Hematopoietic multipotent progenitor cell treated with erythropoietin and hydrocortisone succinate and interleukin-3 and kit ligand, for 17 days (in vitro differentiated cells): ENCODE measurements at regions not wholly inside any gene's neighbourhood (a gene's known extent, or its start where the extent isn't known, plus 50 kb on each side); places are given as distances from the start of the nearest gene placed in this dataset.
"Not testable (repeated sequence)": the region's sequence is repeated elsewhere in the genome, so short reads cannot be mapped to it uniquely, and the experiment has no call there.

ENCODE experiments used
- DNase-seq: peaks from one replicate; pipeline ENCODE4 v3.0.0-alpha.2; 2015; ENCODE audit warnings: low spot score

DNA sequence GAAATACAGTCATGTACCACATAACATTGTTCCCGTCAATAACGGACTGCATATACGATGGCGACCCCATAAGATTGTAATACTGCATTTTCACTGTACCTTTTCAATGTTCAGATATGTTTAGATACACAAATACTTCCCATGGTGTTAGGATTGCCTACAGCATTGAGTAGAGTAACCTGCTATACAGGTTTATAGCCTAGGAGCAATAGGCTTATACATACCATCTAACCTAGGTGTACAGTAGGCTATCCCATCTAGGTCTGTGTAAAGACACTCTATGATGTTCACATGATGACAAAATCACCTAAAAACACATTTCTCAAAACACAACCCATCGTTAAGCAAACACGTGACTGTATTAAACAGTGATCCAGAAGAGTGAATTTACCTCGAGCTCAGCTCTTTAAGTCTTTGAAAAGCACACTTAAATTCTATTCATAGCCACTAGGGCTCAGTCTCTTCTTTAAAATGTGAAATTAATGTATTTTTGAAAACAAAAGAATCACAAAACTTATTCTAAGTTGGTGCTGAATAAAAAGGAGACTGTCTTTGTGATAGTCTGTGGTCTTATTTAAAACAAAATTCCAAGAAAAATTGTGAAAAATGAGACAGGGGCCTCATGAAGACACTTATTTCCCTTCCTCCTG, 239.1 kb upstream of the ARID2 start:
- no peak for DNase-seq

DNA sequence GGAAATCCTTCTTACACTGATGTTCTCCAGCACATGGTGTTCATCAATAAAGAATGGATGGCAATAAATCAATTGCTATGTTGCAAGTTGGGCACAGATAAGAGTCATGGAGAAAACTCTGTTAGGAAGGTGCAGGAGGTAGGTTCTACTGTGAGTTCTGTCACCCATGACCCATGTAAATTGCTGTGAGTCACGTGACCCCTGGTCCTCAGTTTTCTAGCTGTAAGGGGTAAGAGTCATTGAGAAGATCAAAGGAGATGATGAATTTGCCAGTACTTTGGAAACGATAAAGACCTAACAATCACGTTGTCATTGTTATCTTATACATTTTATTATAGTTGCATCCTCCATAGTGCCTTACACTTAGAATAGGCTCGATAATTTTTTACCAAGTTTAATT, 235.2 kb upstream of the ARID2 start:
- no peak for DNase-seq

DNA sequence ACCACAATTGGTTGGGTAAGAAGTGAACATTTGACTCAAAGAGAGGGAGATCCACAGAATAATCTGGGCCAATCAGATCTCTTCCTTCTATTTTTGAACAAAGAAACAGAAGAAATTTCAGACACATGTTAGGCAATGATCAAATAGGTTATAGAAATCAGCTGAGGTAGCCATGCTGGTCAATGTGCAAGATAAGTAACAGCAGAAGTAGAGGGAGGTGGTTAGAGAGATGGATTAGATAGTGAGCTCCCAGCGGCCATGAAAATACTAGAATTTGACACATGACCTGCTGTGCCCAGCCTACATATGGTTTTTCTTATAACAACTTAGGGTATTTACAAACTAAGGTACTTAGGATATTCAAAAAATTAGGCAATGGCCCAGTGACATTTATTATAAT, 230.9 kb upstream of the ARID2 start:
- no peak for DNase-seq

DNA sequence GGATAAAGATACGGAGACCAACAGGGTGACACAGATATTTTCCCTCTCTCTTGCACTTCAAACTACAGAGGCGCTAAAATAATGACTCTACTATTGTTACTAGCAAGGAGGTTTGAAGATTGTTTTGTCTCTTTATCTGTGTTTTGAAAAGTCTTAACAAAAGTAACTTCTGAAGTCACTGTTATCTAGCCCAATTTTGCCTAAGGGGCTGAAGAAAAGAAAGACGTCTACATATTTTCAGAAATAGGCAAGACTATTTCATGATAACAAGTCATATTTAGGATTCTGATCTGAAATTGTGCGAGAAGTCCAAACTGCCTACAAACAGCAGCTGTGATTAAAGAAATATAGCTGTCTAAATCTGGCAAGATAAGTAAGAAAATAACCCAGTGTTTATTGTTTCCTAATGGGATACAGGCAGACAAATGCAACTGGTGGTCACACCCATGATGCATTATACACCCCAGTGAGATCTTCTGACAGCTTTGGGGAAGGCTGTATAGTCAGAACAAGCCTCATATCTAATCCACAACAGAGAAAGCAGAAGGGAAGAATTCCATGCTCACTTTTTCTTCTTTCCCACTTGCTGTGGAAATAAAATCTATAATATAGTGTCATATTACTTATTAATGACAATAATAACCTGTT, 226.9 kb upstream of the ARID2 start:
- no peak for DNase-seq

DNA sequence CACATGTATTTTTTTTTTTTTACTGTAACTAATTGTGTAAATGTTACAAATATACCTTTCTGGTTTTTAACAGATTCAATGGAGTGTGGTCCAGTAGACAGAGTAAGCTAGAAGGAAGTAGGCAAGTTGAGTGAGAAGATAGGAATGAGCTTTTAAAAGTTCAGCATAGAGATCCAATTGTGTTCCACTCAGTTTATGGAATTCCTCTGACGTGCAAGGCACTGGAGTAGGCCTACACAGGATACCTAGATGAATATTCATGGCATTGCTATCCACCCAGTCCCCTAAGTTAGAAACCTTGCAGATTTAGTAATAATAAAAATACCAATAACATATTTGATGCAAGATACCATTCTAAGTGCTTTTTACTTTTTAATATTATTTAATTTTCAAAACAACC, 225.6 kb upstream of the ARID2 start:
- DNase-seq, result no peak

DNA sequence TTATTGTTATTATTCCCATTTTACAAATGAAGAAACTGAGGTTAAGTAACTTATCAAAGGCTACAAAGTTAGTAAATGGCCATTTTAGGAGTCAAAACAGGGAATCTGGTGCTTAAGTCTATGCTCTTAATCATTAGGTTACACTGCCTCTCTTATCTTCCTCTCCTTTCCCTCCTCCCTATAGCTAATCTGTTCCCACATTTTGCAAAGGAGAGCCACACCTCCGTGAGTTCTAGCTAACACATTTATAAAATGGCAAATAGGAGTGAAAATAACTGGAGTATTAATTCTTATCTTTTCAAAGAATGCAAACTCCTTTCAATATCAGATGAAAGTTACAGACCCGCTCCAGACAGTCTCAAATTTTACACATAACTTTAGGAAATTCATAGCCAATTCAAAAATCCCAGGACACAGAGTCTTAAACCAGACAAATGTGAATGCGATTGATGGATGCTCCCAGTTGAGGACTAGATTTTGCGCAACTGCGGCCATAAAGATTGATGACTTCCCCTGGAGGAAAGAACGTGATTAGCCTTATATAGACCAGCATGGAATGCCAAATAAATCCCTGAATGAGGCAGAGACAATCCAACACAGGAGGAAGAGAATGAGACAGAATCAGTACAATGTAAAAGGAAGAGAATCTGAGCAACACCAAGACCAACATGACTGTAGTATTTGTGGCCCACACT, 225.0 kb upstream of the ARID2 start:
- DNase-seq, result no peak

DNA sequence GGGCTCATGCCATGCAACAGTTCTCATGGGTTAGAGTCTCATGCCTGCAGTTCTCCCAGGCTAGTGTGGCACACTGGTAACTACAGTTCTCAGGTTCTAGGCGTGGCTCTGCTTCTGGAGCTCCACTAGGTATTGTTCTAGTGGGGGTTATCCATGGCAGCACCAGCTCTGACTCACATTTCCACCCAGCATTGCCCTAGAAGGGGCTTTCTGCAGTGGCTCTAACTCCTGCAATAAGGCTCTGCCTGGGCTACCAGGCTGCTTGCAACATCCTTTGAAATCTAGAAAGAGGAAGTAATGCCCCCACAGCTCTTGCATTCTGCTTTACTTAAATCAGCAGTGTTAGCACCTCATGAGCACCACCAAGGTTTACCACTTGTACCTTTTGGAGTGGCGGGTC, 220.3 kb upstream of the ARID2 start:
- no peak for DNase-seq

DNA sequence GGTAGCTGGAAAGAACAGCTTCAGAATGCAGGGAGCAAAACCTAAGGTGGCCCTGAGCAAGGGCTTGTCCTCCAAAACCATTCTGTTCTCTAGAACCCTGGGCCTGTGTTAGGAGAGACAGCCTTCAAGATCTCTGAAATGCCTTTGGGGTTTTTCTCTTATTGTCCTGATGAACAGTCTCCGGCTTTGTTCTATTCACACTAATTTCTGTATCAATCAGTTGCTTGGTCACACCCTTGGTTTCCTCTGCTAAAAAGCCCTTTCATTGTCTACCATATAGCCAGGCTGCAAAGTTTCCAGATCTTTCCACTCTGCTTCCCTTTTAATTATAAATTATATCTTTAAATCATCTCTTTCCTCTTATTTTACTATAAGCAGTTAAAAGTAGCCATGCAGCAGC, 219.9 kb upstream of the ARID2 start:
- no peak for DNase-seq

DNA sequence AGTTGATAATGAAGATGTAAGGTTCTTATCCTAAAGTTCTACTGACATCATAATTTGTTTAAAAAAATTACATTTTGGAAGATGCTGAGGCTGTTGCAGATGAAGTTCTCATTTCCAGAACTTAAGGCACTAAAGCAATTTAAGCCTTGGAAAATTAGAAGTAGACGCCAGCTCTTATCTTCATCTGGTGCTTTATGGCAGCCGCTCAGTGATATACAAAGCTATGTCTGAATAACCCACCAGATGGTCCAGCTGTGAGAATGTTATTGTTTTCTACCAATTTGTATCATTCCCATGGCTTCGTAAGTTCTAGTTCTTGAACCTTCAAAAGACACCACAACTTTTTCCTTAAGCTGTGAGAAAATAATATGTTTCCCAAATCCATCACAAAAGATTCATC, 212.1 kb upstream of the ARID2 start:
- DNase-seq, result no peak

DNA sequence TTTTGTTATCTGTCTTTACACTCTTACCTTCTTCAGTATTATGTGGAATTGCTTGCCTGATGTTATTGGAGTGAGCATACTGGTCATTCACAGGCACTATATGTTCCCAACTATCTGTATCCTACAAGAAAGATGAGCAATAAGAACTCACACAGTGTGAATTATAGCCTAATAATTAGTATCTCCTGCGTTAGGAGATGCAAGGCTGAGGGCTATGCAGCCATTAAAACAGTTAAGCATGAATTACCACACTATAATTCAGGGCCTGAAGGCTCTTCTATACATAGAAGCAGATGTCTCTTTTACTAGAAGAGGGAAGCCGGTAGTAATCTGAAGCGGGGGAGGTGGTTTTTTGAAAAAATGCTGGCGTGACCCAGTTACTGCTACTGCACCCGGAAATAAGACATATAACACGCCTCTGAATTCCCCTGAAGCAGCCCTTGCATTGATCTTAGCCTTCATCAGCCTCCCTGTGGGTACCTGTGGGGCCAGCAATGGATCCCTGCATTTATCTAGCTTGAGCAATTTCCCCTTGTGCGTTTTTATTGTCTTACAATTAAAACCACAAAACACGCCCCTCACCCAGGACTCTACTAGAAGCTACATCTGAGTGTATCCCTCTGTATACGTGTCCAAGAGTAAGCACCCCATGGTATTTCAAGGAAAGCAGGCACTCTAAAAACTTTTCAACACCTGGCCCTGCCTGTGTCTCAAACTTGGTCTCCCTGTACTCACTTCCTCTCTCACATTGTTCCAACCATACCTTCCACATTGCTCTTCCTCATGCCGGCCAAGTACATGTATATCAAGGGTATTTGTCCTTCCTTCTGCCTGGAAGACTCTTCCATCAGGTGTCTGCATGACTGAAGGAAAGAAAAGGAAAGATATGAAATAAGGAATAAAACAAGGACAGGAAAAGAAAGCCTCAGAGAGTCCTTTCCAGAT, 210.9 kb upstream of the ARID2 start:
- no peak for DNase-seq

DNA sequence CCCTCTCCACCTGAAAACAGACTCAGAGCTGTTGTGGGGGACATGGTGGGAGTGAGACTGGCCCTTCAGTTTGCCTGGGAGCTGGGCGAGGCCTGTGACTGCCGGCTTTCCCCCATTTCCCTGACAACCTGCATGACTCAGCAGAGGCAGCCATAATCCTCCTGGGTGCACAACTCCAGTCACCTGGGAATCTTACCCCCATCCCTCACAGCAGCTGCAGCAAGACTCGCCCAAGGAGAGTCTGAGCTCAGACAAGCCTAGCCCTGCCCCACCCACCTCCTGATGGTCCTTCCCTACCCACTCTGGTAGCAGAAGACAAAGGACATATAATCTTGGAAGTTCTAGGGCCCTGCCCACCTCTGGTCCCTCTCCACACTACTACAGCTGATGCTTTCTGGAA, 207.3 kb upstream of the ARID2 start:
- DNase-seq, result no peak

DNA sequence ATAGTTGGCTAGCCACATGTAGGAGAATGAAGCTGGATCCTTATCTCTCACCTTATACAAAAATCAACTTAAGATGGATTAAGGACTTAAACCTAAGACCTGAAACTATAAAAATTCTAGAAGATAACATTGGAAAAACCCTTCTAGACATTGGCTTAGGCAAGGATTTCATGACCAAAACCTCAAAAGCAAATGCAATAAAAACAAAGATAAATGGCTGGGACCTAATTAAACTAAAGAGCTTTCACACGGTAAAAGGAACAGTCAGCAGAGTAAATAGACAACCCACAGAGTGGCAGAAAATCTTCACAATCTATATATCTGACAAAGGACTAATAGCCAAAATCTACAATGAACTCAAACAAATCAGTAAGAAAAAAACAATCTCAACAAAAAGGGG, 202.7 kb upstream of the ARID2 start:
- DNase-seq, result not testable (repeated sequence)

DNA sequence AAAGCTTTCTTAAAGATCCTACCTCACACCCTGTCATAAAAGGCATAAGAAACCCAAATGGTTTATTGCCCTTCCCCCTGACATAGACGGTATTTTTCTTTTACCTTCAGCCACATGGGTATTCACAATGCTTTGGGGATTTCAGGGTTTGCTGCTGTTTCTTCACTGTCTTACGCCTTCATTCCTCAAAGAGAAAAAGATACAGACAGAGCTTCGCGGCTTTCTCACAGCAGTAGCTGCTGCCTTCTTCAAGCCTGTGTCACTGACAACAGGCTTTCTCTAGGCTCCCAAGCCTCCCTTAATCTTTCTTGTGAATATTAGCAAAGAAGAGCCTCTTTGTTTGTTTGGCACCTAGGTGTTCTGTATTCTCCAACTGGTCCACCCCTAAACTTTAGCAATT, 197.4 kb upstream of the ARID2 start:
- no peak for DNase-seq

DNA sequence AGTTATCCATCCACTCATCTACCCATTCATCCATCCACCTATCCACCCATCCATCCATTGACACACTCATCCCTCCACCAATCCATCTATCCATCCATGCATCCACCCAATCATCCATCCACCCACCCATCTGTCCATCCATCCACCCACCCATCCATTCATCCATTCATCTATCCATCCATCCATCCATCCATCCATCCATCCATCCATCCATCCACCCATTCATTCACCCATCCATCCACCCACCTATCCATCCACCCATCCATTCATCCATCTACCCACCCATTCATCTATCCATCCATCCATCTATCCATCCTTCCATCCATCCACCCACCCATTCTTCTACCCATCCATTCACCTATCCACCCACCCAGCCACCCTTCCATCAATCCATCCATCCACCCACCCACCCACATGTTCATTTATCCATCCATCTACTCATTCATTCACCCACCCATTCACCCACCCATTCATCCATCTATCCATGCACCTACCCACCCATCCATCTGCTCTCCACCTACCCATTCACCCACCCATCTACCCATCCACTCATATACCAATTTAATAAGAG, 193.8 kb upstream of the ARID2 start:
- no peak for DNase-seq

DNA sequence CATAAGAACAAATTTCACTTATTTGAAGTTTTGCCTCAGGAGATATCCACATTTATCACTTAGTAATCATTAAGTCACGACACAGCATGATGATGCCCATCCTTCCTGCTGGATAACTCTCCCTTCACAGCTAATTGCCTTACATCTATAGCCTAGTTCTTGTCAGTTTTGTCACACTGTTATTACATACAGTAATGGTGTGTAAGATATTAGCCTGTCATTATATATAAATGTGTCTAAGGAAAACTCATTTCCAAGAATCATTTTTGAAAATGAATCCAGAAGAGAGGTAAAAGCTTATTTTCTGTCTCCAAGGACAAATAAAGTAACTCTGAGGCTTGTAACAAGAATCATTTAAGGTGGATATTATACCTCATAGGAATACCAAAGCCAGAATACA, 193.2 kb upstream of the ARID2 start:
- no peak for DNase-seq

DNA sequence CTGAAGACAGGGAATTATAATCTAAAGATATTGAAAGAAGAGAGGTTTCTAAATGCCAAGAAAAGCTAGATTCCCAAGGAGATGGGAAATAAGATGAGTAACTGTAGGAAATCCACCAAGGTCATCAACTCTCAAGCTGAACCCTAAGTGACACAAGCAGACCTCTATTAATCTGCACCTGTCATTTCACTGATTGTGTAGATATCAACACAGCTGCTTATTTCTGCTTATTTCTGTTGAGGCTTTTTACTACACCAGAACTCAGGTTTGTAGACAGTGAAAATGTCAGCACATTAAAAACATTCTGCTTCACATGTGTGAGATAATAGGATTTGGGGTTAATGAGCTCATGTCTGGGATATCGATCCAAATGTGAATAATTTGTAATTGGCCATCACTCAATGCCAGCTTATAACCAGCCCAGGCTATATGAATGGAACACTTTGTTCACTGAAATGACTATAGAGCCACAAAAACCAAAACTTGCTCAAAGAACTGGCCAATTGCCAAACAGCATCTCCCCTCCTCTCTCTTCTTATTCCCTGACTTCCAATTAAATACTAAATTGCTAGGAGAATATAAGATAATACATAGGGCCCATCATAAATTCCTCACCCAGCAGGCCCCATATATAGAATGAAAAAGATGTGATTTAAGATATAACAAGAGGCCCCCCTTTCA, 188.7 kb upstream of the ARID2 start:
- no peak for DNase-seq

DNA sequence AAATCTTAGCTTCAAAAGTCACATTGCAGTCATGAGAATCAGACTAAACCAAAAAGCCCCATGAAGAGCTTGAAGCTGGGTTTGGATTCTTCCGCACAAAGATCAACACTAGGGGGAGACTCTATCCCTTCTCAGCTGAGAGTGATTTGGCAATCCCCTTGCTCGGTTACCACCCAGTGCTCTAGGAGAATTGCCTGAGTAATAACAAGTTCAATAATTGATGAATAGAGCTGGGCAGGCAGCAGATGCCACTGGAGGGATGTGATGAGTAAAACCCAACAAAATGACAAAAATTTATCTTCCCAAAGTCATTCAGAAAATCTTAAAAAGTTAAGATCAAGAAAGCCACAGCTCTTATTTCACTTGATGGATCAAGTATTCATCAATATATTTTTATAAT, 185.6 kb upstream of the ARID2 start:
- DNase-seq, result peak; percentile 52

DNA sequence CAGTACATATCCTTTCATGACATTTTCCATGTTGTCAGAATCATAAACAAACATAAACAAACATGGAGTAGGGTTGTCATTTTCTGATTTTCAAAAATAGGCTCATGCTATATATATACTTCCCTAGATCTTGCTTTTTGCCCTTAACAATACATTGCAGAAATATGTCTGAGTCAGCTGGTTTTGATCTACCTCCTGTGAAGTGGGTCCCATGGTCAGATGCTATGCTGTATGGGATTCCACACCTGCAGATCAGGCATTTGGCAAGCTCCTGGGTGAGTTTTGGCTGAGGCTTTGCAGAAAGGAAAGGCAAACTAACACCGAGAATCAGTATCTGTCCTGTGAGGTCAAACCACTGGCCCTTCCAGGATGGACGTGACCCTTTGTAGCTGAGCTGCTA, 183.0 kb upstream of the ARID2 start:
- no peak for DNase-seq

DNA sequence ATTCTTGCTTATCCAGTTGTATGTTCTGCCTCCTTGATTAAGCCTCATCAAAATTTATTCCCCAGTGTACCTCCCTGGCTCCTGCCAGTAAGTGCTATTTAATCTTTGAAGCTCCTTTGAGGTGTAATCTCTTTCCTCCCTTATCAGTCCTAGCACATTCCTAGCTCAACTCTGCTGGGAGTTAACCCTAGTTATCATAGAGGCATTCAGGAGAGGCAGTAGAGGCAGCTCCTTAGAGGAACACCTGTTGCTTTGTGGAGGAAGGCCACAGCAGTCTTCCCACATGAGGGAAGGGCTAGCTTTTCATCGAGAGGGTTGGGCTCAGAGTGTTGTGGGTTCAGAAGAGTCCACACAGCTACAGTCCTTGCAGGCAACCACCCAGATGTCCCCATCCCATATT, 182.4 kb upstream of the ARID2 start:
- DNase-seq, result no peak

DNA sequence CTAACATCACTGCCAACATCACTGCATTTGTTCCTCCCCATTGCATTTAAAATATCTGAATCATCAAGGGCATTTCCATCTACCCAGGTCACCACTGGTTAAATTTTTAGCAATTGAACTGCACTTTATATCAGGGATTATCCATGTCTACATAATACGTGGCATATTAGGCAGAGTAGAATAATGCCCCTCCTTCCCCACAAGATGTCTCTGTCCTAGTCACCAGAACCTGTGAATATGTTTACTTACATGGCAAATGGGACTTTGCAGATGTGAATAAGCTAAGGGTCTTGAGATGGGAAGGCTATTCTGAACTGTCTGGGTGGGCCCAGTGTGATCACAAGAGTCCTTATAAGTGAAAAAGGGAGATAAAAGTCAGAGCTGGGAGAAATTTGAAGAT, 181.7 kb upstream of the ARID2 start:
- DNase-seq, result no peak

DNA sequence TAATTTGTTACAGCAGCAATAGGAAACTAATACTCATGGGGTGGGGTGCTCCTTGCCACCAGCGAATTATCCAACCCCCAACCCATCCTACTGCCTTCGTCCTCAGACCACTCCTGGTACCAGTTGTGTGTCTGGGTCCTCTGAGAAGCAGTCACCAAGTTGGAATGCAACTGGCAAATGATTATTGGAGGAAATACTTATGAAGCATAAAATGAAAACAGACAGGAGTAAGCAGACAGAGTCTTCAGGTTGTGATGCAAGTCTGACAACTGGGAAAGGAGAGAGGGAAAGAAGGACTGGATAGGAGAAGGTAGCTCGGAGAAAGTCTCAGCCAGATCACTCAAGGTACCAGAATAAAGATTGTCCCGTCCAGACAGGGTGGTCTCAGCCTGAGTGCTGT, 181.1 kb upstream of the ARID2 start:
- no peak for DNase-seq
